ENCODE measurements at regions not wholly inside any gene's neighbourhood (a gene's known extent, or its start where the extent isn't known, plus 50 kb on each side); places are given as distances from the start of the nearest gene placed in this dataset.

DNA sequence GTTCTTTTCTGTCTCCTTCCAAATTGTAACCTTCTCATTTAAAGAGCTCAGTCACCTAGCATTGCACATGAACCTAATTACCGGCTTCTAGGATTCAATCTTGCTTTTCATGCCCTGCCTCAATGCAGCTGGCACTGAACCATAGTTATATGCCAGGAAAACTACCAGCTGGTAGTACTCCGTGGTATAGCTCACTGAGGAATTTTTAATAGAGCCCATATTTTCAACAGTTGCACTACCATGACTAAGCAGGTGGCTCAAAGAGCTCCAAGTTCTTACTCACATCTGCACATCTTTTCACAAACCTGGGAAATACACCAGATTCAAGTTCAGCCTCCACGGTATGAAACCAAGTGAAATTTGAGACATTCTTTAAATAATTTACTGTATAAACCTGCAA lies 363.5 kb downstream of the GRB14 start:
- TF ChIP-seq MAFK (IDR thresholded peaks at IDR 0.05; ENCODE audit: low read depth, low read length): no peak
- TF ChIP-seq, protein P1, sequence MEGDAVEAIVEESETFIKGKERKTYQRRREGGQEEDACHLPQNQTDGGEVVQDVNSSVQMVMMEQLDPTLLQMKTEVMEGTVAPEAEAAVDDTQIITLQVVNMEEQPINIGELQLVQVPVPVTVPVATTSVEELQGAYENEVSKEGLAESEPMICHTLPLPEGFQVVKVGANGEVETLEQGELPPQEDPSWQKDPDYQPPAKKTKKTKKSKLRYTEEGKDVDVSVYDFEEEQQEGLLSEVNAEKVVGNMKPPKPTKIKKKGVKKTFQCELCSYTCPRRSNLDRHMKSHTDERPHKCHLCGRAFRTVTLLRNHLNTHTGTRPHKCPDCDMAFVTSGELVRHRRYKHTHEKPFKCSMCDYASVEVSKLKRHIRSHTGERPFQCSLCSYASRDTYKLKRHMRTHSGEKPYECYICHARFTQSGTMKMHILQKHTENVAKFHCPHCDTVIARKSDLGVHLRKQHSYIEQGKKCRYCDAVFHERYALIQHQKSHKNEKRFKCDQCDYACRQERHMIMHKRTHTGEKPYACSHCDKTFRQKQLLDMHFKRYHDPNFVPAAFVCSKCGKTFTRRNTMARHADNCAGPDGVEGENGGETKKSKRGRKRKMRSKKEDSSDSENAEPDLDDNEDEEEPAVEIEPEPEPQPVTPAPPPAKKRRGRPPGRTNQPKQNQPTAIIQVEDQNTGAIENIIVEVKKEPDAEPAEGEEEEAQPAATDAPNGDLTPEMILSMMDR (IDR thresholded peaks at IDR 0.05; ENCODE audit: control extremely low read depth in 1 of 3, insufficient read depth in 1 of 3, low read depth in 1 of 3, low read length in 3 of 3): no peak
- no peak for TF ChIP-seq POLR2AphosphoS5 (IDR thresholded peaks at IDR 0.05; ENCODE audit: low read depth, low read length)
- no peak for TF ChIP-seq SRF (IDR thresholded peaks at IDR 0.05; ENCODE audit: low read depth, low read length)
- TF ChIP-seq SIN3A (conservative IDR thresholded peaks at IDR 0.05 in 1 of 2, IDR thresholded peaks at IDR 0.05 in 1 of 2; ENCODE audit: low read depth in 1 of 2, low read length in 2 of 2): no peak
- TF ChIP-seq JUND (IDR thresholded peaks at IDR 0.05; ENCODE audit: low read length): no peak

All from H1 (cell line).